ENCODE measurements at regions not wholly inside any gene's neighbourhood (a gene's known extent, or its start where the extent isn't known, plus 50 kb on each side); places are given as distances from the start of the nearest gene placed in this dataset.

GRCh38 chr2:198702796-198703195, 754.9 kb downstream of the SATB2 start:
- POLR2A ChIA-PET: no interaction called here
- TF ChIP-seq CTCF (IDR thresholded peaks at IDR 0.05; ENCODE audit: control extremely low read depth, extremely low read depth, low read depth, missing control alignments): no peak
- CTCF ChIA-PET: no interaction called here
- no peak for DNase-seq (ENCODE audit: extremely low spot score)

GRCh38 chr2:198701481-198701880, 756.3 kb downstream of the SATB2 start:
- CTCF ChIA-PET: no interaction called here
- DNase-seq (ENCODE audit: extremely low spot score): no peak

GRCh38 chr2:198700319-198700718, 757.4 kb downstream of the SATB2 start:
- no peak for DNase-seq (ENCODE audit: extremely low spot score)
- CTCF ChIA-PET: no interaction called here
- TF ChIP-seq CTCF (IDR thresholded peaks at IDR 0.05; ENCODE audit: control extremely low read depth, extremely low read depth, low read depth, missing control alignments): no peak
- POLR2A ChIA-PET: no interaction called here

More at GRCh38 chr2:198701481-198701880, 756.3 kb downstream of the SATB2 start:
- TF ChIP-seq CTCF (IDR thresholded peaks at IDR 0.05; ENCODE audit: control extremely low read depth, extremely low read depth, low read depth, missing control alignments): no peak
- POLR2A ChIA-PET: no interaction called here

- no peak for DNase-seq (ENCODE audit: extremely low spot score)
- POLR2A ChIA-PET: no interaction called here
- no peak for TF ChIP-seq CTCF (IDR thresholded peaks at IDR 0.05; ENCODE audit: control extremely low read depth, extremely low read depth, low read depth, missing control alignments)
- CTCF ChIA-PET: no interaction called here
Observed at GRCh38 chr2:198698230-198698629, 759.5 kb downstream of the SATB2 start.

- no peak for DNase-seq (ENCODE audit: extremely low spot score)
- CTCF ChIA-PET: no interaction called here
- POLR2A ChIA-PET: no interaction called here
- no peak for TF ChIP-seq CTCF (IDR thresholded peaks at IDR 0.05; ENCODE audit: control extremely low read depth, extremely low read depth, low read depth, missing control alignments)
Observed at GRCh38 chr2:198697794-198698193, 759.9 kb downstream of the SATB2 start.

- ChIA-PET POLR2A (no interaction called here), CTCF (no interaction called here)
- DNase-seq (ENCODE audit: extremely low spot score): no peak
- no peak for TF ChIP-seq CTCF (IDR thresholded peaks at IDR 0.05; ENCODE audit: control extremely low read depth, extremely low read depth, low read depth, missing control alignments)
Observed at GRCh38 chr2:198697218-198697617, 760.5 kb downstream of the SATB2 start.

GRCh38 chr2:198695879-198696278, 761.9 kb downstream of the SATB2 start:
- no peak for DNase-seq (ENCODE audit: extremely low spot score)
- ChIA-PET CTCF (no interaction called here), POLR2A (no interaction called here)
- TF ChIP-seq CTCF (IDR thresholded peaks at IDR 0.05; ENCODE audit: control extremely low read depth, extremely low read depth, low read depth, missing control alignments): no peak

Measured in GM10248 (cell line).